GM18502 (cell line): ENCODE measurements at regions not wholly inside any gene's neighbourhood (a gene's known extent, or its start where the extent isn't known, plus 50 kb on each side); places are given as distances from the start of the nearest gene placed in this dataset.

Experiments used
- ATAC-seq: cut with Tn5 transposase; IDR thresholded peaks from one replicate; pipeline ENCODE4 v1.9.1; 2021; ENCODE audit warnings: mild to moderate bottlenecking; ENCODE audit not compliant: unreplicated experiment, poor library complexity

- no peak for ATAC-seq
Observed at GRCh38 chr2:146365041-146365440, 1479.8 kb upstream of the ACVR2A start.

DNA sequence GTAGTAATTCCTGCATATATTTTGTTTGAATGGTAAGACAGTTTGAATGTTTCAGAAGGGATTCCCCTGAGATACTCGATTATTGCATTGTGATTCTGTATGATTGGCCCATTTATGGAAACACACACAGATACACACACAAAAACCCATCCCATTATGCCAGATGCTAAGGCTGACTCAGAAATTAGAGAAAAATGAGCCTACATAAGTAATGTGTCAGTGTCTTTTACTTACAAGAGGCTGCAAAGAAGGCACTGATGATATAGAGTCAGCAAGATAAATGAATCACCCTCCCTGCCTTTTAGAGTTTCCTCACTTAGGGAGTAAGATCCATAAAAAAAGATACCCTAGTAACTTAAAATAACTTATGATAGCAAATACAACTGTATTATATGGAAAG, 1481.1 kb upstream of the ACVR2A start:
- ATAC-seq = no peak

GRCh38 chr2:146351689-146352088, 1493.1 kb upstream of the ACVR2A start:
- no peak for ATAC-seq

DNA sequence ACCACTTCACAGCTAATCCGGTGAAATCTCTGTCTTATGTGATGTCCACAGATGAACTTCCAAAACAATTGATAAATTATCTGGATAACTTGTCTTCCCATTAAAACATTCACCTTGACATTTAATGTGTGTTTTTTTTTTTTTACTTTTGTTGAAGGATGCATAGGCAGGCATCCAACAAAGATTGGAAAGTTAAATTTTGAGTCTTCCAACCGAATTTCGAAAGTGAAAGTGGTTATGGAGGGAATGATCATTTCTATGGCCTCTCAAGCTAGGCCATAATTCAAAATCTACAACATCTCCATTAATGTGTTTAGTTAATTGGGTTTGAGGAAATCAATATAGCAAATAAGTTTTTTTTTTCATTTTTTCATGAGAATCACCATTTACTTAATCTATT, 1495.5 kb upstream of the ACVR2A start:
- ATAC-seq = no peak

DNA sequence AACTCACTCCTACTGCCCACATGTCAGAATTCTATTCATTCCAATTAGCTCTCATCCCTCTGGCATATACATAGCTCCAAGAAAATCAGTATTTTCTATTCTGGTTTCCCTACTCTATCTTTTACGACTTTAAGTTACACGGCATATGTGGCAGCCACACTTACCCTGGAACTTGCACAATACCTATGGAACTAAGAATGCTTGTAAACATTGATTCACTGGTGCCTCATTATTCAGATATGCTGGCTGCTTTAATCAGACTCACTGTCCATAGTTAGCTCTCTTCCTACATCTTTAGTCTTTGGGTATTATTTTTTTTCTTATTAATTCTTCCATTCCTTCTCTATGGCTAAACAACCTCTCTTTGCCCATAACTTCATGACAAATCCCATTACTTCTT, 1519.9 kb upstream of the ACVR2A start:
- no peak for ATAC-seq

DNA sequence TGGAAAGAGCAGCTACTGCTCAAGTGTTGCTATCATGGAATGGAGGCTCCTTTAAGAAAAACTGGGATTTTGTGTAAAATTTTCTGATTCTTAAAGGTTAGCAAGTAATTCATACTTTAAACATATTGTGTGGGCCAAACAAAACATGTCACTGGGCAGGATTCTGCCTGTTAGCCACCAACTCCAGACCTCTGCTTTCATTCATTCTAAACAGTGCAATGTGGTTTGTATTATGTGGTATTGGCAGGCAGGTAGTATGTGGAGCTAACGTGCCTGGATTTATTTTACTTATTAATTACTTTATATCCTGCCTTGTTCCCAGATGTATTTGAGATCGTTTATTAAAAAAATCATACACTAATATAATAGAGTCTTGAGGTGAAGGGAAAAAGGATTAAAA, 1521.3 kb upstream of the ACVR2A start:
- no peak for ATAC-seq

DNA sequence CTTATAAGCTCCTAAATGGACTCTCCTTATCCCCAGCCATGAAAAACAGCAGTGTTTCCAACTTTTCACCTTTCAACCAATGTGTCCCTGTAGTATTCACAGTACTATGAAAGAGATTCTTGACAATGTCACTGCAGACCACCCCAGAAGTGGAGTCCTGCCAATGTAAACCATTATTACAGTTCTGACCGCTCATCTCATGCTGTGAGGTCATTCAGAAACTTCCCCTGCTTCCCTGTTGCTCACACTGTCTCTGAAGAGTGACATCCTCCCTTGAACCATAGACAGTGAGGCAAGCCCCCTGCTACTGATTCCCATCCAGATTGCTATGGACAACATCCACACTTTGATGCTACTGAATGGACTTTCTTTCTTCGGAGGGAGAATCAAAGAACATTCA, 1523.7 kb upstream of the ACVR2A start:
- ATAC-seq = no peak

- no peak for ATAC-seq
Observed at GRCh38 chr2:146317959-146318358, 1526.9 kb upstream of the ACVR2A start.

GRCh38 chr2:146312899-146313298, 1531.9 kb upstream of the ACVR2A start:
- no peak for ATAC-seq

GRCh38 chr2:146305164-146305563, 1539.7 kb upstream of the ACVR2A start:
- ATAC-seq = no peak

- ATAC-seq = no peak
Observed at GRCh38 chr2:146301287-146301686, 1543.5 kb upstream of the ACVR2A start.

- no peak for ATAC-seq
Observed at GRCh38 chr2:146295080-146295670, 1549.7 kb upstream of the ACVR2A start.

DNA sequence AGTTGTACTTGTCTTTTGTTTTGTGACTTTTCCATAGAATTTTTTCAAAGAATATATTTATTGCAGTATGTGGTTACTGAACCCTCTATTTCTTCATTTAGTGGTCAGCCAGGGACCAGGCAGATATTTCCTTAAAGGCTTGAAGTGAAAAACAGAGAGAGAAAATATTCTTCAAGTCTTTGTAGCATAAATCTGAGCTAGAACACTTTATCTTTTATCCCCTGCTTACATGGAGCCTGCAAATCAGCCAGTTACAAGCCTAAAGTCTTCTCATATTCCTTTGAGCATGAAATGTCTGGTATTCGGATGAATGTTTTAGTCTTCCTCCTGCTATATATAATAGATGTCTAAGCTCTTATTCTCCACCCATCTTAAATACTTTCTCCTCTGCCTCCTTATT, 1557.5 kb upstream of the ACVR2A start:
- ATAC-seq = no peak

- ATAC-seq = no peak
Observed at GRCh38 chr2:146278881-146279280, 1565.9 kb upstream of the ACVR2A start.

GRCh38 chr2:146271131-146271831, 1573.5 kb upstream of the ACVR2A start:
- no peak for ATAC-seq

DNA sequence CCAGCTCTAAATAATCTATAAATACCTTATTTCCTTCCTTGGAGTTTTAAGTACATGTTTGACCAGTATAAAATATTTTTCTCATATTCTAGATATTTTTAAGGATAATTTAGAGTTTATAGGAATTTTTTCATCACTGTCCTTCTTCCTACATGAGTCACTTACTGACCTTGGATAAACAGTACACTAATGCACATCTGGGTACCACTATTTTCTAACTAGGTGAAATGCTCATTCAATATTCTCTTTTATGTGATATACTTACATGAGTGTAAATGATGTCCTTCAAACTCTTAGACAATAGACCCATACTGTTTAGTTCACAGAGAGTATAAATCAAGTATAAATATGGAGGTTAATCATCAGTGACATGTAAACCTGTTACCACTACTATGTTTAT, 1574.2 kb upstream of the ACVR2A start:
- ATAC-seq = no peak

- ATAC-seq = no peak
Observed at GRCh38 chr2:146267093-146267492, 1577.7 kb upstream of the ACVR2A start.

GRCh38 chr2:146265656-146266055, 1579.2 kb upstream of the ACVR2A start:
- no peak for ATAC-seq

GRCh38 chr2:146262606-146263005, 1582.2 kb upstream of the ACVR2A start:
- ATAC-seq = no peak

DNA sequence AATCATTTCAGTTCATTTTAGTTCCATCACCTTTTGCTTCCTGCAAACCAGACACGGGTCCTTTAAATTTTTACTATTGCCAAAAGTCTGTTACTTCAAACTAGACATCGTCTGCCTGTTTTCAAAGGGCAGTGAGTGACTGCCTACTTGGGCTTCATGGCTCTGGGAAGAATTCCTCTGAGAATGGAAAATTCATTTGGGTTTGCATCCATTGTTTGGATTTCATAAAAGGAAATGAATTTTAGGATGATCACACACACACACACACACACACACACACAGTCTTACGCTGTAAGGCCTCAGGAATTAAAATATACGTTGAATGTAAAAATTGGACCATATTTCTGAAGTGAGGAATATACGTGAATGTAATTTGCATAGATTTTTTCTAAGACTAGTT, 1584.3 kb upstream of the ACVR2A start:
- ATAC-seq = no peak

GRCh38 chr2:146259816-146260215, 1585.0 kb upstream of the ACVR2A start:
- ATAC-seq = no peak

DNA sequence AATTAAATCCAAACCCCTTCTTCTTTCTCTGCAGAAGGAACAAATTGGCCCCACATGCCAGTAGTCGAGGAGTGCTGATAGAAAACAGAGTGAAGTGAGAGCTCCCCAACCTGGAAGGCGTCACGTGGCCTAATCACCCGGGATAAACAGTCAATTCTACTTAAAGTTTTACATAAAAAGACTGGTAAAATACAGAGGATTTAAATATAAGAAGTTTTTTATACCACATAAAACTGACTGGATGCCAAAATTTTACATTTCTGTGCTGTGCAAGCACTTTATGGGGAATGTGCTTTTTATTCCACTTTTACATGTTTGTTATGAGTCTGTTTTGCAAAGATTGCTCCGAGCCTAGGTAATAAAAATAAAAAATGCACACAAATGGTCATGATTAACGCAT, 1586.8 kb upstream of the ACVR2A start:
- ATAC-seq = no peak
